ENCODE measurements at regions not wholly inside any gene's neighbourhood (a gene's known extent, or its start where the extent isn't known, plus 50 kb on each side); places are given as distances from the start of the nearest gene placed in this dataset.

DNA sequence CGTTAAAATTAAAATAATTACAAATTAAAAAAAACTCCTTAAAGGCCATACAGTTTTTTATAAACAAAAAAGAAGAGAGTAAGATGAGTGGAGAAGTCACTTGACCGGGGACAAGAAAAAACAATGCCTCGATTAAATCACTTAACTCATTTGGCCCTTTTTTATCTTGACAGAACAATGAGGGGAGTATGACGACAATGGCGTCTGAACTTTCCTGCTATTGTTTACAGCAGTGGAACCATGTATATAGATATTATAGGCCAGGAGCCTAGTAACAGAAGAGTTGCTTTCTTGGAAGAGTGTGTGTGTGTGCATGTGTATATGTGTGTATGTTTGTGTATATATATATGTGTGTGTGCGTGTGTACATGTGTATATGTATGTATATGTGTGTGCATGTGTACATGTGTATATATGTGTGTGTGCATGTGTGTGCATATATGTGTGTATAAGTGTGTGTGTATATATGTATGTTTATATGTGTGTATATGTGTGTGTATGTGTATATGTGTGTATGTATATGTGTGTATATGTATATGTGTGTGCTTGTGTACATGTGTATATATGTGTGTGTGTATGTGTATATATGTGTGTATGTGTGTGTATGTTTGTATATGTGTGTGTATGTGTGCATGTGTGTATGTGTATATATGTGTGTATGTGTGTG, 153.4 kb upstream of the FAT1 start:
- intact Hi-C loops (cut with DNase I) = no loop called here
- DNase-seq (no peak), ATAC-seq (no peak)
- Histone ChIP-seq H3K27me3 (ENCODE audit: control insufficient read depth, insufficient read depth) (no peaks in the 10 kb centered on the region), H3K4me3 (ENCODE audit: low read length) (no peak overlapping the region), H3K4me1 (ENCODE audit: control insufficient read depth, insufficient read depth, low read length) (no peaks in the 10 kb centered on the region), H3K9me3 (ENCODE audit: control insufficient read depth, low read length) (peaks cover 1% of the 10 kb centered on the region), H3K27ac (ENCODE audit: low read length) (no peak overlapping the region)
- 71% methylated on average over 6 of the region's 6 CpGs for WGBS

DNA sequence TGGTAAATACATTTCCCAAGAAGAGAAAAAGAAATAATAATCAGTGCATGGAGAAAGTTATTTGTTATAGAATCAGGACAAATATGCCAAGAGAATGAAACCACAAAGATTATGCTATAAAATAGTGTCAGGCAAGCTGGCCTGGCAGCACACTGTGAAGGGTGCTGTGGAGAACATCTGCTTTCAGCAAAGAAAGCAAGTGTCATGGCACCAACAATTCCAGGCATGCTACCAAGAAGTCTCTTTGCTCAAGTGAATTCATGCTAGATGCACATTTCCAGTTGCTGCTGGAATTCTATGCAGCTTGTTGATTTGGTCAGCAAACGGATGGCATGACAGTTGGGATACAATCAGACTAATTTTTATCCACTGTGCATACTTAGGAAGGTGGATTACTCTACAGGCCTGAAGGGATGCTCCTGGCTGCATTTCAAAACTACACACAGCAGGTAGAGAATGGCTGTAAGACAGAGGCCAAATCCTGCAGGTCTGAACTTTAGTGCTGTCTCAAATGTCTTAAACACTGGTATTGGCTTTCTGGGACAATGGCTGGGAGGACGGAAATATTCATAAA, 154.6 kb upstream of the FAT1 start:
- DNase-seq (no peak), ATAC-seq (no peak)
- H3K27ac ChIP-seq (ENCODE audit: low read length) = no peak overlapping the region
- no peaks in the 10 kb centered on the region for H3K27me3 ChIP-seq (ENCODE audit: control insufficient read depth, insufficient read depth)
- H3K4me1 ChIP-seq (ENCODE audit: control insufficient read depth, insufficient read depth, low read length) = no peaks in the 10 kb centered on the region
- intact Hi-C loops (cut with DNase I) = no loop called here
- 91% methylated on average over 2 of the region's 2 CpGs for WGBS
- no peaks in the 10 kb centered on the region for H3K9me3 ChIP-seq (ENCODE audit: control insufficient read depth, low read length)
- no peak overlapping the region for H3K4me3 ChIP-seq (ENCODE audit: low read length)

- Histone ChIP-seq H3K4me3 (ENCODE audit: low read length) (no peak overlapping the region), H3K27me3 (ENCODE audit: control insufficient read depth, insufficient read depth) (no peaks in the 10 kb centered on the region), H3K9me3 (ENCODE audit: control insufficient read depth, low read length) (no peaks in the 10 kb centered on the region), H3K4me1 (ENCODE audit: control insufficient read depth, insufficient read depth, low read length) (no peaks in the 10 kb centered on the region), H3K27ac (ENCODE audit: low read length) (no peak overlapping the region)
- intact Hi-C loops (cut with DNase I) = no loop called here
- DNase-seq (no peak), ATAC-seq (no peak)
- WGBS = 73% methylated on average over 3 of the region's 3 CpGs
Observed at GRCh38 chr4:186881521-186882220, 158.0 kb upstream of the FAT1 start.

DNA sequence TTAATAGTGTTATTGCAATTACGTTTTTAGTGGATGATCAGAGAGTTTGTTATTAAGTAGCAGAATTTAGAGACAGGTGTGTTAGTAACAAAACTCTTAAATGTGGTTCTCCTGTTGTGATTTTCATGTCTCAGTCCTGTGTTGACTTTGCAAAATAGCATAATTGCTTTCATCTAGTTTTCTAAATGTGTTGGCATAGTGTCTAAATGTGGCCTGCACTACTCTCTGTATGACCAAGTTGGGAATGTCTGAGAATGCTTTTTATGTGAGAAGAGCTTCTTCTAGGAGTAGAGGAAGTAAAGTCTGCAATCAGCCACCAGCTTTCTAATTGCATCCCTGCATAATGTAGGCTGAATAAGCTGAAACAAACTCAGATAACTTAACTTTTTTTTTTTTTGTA, 158.6 kb upstream of the FAT1 start:
- no peak overlapping the region for H3K4me3 ChIP-seq (ENCODE audit: low read length)
- DNase-seq (no peak), ATAC-seq (no peak)
- H3K27me3 ChIP-seq (ENCODE audit: control insufficient read depth, insufficient read depth) = no peaks in the 10 kb centered on the region
- H3K9me3 ChIP-seq (ENCODE audit: control insufficient read depth, low read length) = no peaks in the 10 kb centered on the region
- intact Hi-C loops (cut with DNase I) = no loop called here
- 75% methylated on average over 1 of the region's 1 CpG for WGBS
- no peaks in the 10 kb centered on the region for H3K4me1 ChIP-seq (ENCODE audit: control insufficient read depth, insufficient read depth, low read length)
- H3K27ac ChIP-seq (ENCODE audit: low read length) = no peak overlapping the region

GRCh38 chr4:186885289-186885688, 161.6 kb upstream of the FAT1 start:
- intact Hi-C loops (cut with DNase I) = no loop called here
- no peaks in the 10 kb centered on the region for H3K9me3 ChIP-seq (ENCODE audit: control insufficient read depth, low read length)
- ATAC-seq = no peak
- DNase-seq = no peak
- no peaks in the 10 kb centered on the region for H3K27me3 ChIP-seq (ENCODE audit: control insufficient read depth, insufficient read depth)
- no peaks in the 10 kb centered on the region for H3K4me1 ChIP-seq (ENCODE audit: control insufficient read depth, insufficient read depth, low read length)
- H3K4me3 ChIP-seq (ENCODE audit: low read length) = no peak overlapping the region
- no peak overlapping the region for H3K27ac ChIP-seq (ENCODE audit: low read length)
- 64% methylated on average over 6 of the region's 6 CpGs for WGBS

GRCh38 chr4:186886759-186887158, 163.1 kb upstream of the FAT1 start:
- intact Hi-C loops (cut with DNase I) = no loop called here
- H3K27me3 ChIP-seq (ENCODE audit: control insufficient read depth, insufficient read depth) = no peaks in the 10 kb centered on the region
- H3K4me1 ChIP-seq (ENCODE audit: control insufficient read depth, insufficient read depth, low read length) = no peaks in the 10 kb centered on the region
- H3K27ac ChIP-seq (ENCODE audit: low read length) = no peak overlapping the region
- ATAC-seq (no peak), DNase-seq (no peak)
- WGBS = 94% methylated on average over 2 of the region's 2 CpGs
- no peaks in the 10 kb centered on the region for H3K9me3 ChIP-seq (ENCODE audit: control insufficient read depth, low read length)
- no peak overlapping the region for H3K4me3 ChIP-seq (ENCODE audit: low read length)

GRCh38 chr4:186887291-186887700, 163.6 kb upstream of the FAT1 start:
- H3K27me3 ChIP-seq (ENCODE audit: control insufficient read depth, insufficient read depth) = no peaks in the 10 kb centered on the region
- intact Hi-C loops (cut with DNase I) = no loop called here
- no peaks in the 10 kb centered on the region for H3K4me1 ChIP-seq (ENCODE audit: control insufficient read depth, insufficient read depth, low read length)
- DNase-seq = no peak
- no peak overlapping the region for H3K4me3 ChIP-seq (ENCODE audit: low read length)
- no peaks in the 10 kb centered on the region for H3K9me3 ChIP-seq (ENCODE audit: control insufficient read depth, low read length)
- WGBS = 61% methylated on average over 6 of the region's 6 CpGs
- no peak overlapping the region for H3K27ac ChIP-seq (ENCODE audit: low read length)
- ATAC-seq = no peak

GRCh38 chr4:186887752-186888151, 164.1 kb upstream of the FAT1 start:
- H3K4me1 ChIP-seq (ENCODE audit: control insufficient read depth, insufficient read depth, low read length) = no peaks in the 10 kb centered on the region
- no peak for ATAC-seq
- H3K9me3 ChIP-seq (ENCODE audit: control insufficient read depth, low read length) = no peaks in the 10 kb centered on the region
- H3K27ac ChIP-seq (ENCODE audit: low read length) = no peak overlapping the region
- no peak for DNase-seq
- WGBS = 68% methylated on average over 6 of the region's 6 CpGs
- no peak overlapping the region for H3K4me3 ChIP-seq (ENCODE audit: low read length)
- intact Hi-C loops (cut with DNase I) = no loop called here
- H3K27me3 ChIP-seq (ENCODE audit: control insufficient read depth, insufficient read depth) = no peaks in the 10 kb centered on the region

DNA sequence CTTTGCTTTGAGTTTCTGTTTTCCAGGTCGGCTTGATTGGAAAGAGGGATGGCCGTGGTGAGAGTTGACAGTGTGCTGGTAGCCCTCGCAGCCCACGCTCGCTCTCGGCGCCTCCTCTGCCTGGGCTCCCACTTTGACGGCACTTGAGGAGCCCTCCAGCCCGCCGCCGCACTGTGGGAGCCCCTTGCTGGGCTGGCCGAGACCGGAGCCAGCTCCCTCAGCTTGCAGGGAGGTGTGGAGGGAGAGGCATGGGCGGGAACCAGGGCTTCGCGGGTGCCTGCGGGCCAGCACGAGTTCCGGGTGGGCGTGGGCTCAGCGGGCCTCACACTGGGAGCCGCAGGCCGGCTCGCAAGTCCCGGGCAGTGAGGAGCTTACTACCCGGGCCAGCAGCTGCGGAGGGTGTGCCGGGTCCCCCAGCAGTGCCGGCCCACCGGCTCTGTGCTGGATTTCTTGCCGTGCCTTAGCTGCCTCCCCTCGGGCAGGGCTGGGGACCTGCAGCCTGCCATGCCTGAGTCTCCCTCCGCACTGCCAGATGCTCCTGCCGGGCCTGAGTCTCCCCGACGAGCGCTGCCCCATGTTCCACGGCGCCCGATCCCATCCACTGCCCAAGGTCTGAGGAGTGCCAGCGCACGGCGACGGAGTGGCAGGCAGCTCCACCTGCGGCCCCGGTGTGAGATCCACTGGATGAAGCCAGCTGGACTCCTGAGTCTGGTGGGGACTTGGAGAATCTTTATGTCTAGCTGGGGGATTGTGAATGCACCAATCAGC, 166.4 kb upstream of the FAT1 start:
- Histone ChIP-seq H3K4me1 (ENCODE audit: control insufficient read depth, insufficient read depth, low read length) (no peaks in the 10 kb centered on the region), H3K27me3 (ENCODE audit: control insufficient read depth, insufficient read depth) (no peaks in the 10 kb centered on the region), H3K4me3 (ENCODE audit: low read length) (no peak overlapping the region), H3K27ac (ENCODE audit: low read length) (no peak overlapping the region), H3K9me3 (ENCODE audit: control insufficient read depth, low read length) (no peaks in the 10 kb centered on the region)
- 94% methylated on average over 46 of the region's 46 CpGs for WGBS
- DNase-seq (no peak), ATAC-seq (no peak)
- intact Hi-C loops (cut with DNase I) = no loop called here

DNA sequence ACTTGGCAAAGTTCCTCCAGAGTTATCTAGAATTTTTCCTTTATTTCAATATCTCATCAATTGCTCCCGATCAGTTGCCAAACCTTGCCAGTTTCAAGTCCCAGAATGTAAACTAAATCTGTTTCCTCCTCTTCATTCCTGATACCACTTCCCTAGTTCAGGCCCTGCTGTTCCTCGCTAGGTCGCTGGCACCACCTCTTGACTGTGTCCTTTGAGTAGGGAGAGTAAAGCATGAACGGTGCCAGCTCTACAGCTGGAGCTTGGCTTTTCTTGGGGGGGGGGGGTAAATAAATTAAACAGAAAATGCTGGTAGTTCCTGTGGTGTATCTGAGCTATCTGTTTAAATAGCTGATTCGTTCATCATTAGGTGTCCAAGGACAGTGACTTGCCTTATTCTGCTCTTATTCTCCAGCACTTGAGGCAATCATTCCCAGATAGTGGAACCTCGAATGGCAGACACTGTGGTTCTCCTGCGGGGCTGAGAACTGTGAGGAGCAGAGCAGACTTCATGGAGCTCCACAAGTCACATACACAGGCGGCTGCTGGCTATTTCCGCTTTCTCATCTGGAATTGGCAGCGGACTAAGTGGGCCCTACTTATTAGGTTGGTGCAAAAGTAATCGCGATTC, 168.3 kb upstream of the FAT1 start:
- intact Hi-C loops (cut with DNase I) = no loop called here
- WGBS = 76% methylated on average over 12 of the region's 12 CpGs
- no peaks in the 10 kb centered on the region for H3K27me3 ChIP-seq (ENCODE audit: control insufficient read depth, insufficient read depth)

DNA sequence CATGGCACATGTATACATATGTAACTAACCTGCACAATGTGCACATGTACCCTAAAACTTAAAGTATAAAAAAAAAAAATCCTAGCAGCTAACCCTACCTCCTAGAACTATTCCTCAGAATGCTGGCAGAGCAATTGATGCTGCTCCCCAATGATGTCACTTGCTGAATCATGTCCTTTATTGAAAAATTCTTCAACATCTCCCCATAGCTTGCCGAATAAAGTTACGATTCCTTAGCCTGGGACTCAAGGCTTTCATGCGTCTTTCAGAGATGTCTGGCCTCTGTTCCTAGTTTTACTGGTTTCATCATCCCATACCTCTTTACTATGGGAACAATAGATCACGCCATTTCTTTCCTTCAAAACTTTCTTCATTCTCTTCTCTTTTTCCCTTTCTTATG, 174.7 kb upstream of the FAT1 start:
- no peaks in the 10 kb centered on the region for H3K27me3 ChIP-seq (ENCODE audit: control insufficient read depth, insufficient read depth)
- intact Hi-C loops (cut with DNase I) = no loop called here
- H3K9me3 ChIP-seq (ENCODE audit: control insufficient read depth, low read length) = no peaks in the 10 kb centered on the region
- 97% methylated on average over 4 of the region's 4 CpGs for WGBS
- no peak overlapping the region for H3K27ac ChIP-seq (ENCODE audit: low read length)
- no peak for DNase-seq
- no peak for ATAC-seq
- no peaks in the 10 kb centered on the region for H3K4me1 ChIP-seq (ENCODE audit: control insufficient read depth, insufficient read depth, low read length)
- no peak overlapping the region for H3K4me3 ChIP-seq (ENCODE audit: low read length)

More for the DNA sequence above, 168.3 kb upstream of the FAT1 start:
- Histone ChIP-seq H3K4me1 (ENCODE audit: control insufficient read depth, insufficient read depth, low read length) (no peaks in the 10 kb centered on the region), H3K9me3 (ENCODE audit: control insufficient read depth, low read length) (no peaks in the 10 kb centered on the region), H3K4me3 (ENCODE audit: low read length) (no peak overlapping the region), H3K27ac (ENCODE audit: low read length) (no peak overlapping the region)
- no peak for DNase-seq
- ATAC-seq = no peak

Measured in right cardiac atrium (tissue), 5 donors.